ENCODE measurements at regions not wholly inside any gene's neighbourhood (a gene's known extent, or its start where the extent isn't known, plus 50 kb on each side); places are given as distances from the start of the nearest gene placed in this dataset.
"Not testable (repeated sequence)": the region's sequence is repeated elsewhere in the genome, so short reads cannot be mapped to it uniquely, and the experiment has no call there.

GRCh38 chr15:39262995-39263772 is 317.7 kb upstream of the THBS1 start:
- DNase-seq, result not testable (repeated sequence)

GRCh38 chr15:39265261-39265660 is 315.6 kb upstream of the THBS1 start:
- DNase-seq, result no peak

GRCh38 chr15:39266890-39267289 is 314.0 kb upstream of the THBS1 start:
- DNase-seq, result no peak

GRCh38 chr15:39267685-39268084 is 313.2 kb upstream of the THBS1 start:
- DNase-seq, result no peak

- no peak for DNase-seq
These were observed 311.5 kb upstream of the THBS1 start for GRCh38 chr15:39269352-39269751.

- no peak for DNase-seq
These were observed 311.1 kb upstream of the THBS1 start for GRCh38 chr15:39269821-39270220.

GRCh38 chr15:39270221-39270855 is 310.5 kb upstream of the THBS1 start:
- DNase-seq, result no peak

GRCh38 chr15:39270934-39271333 is 309.9 kb upstream of the THBS1 start:
- DNase-seq, result no peak

- no peak for DNase-seq
These were observed 308.0 kb upstream of the THBS1 start for GRCh38 chr15:39272901-39273300.

GRCh38 chr15:39273717-39274411 is 307.0 kb upstream of the THBS1 start:
- no peak for DNase-seq

- DNase-seq, result no peak
These were observed 305.8 kb upstream of the THBS1 start for GRCh38 chr15:39275066-39275465.

GRCh38 chr15:39279311-39279710 is 301.6 kb upstream of the THBS1 start:
- no peak for DNase-seq

- no peak for DNase-seq
These were observed 299.8 kb upstream of the THBS1 start for GRCh38 chr15:39281094-39281493.

- DNase-seq, result no peak
These were observed 298.1 kb upstream of the THBS1 start for GRCh38 chr15:39282663-39283208.

- DNase-seq, result no peak
These were observed 297.3 kb upstream of the THBS1 start for GRCh38 chr15:39283531-39283930.

GRCh38 chr15:39285071-39285470 is 295.8 kb upstream of the THBS1 start:
- no peak for DNase-seq

- no peak for DNase-seq
These were observed 295.2 kb upstream of the THBS1 start for GRCh38 chr15:39285663-39286062.

GRCh38 chr15:39286706-39287105 is 294.2 kb upstream of the THBS1 start:
- DNase-seq, result no peak

- DNase-seq, result no peak
These were observed 293.3 kb upstream of the THBS1 start for GRCh38 chr15:39287322-39288195.

- no peak for DNase-seq
These were observed 290.0 kb upstream of the THBS1 start for GRCh38 chr15:39290711-39291435.

- DNase-seq, result no peak
These were observed 289.2 kb upstream of the THBS1 start for GRCh38 chr15:39291690-39292089.

GRCh38 chr15:39296955-39297354 is 283.9 kb upstream of the THBS1 start:
- no peak for DNase-seq

All from NK-92 treated with Interleukin-12 subunit alpha and Interleukin-12 subunit beta, amount 100 ng/mL, for 24 hours (cell line).